Prostate gland (tissue), 2 donors: ENCODE measurements at regions not wholly inside any gene's neighbourhood (a gene's known extent, or its start where the extent isn't known, plus 50 kb on each side); places are given as distances from the start of the nearest gene placed in this dataset.

Experiments
- POLR2A ChIP-seq: fragments of 450-650 bp; IDR thresholded peaks from one replicate; pipeline ENCODE4 v1.6.1; 2016; ENCODE audit warnings: antibody characterized with exemption, mild to moderate bottlenecking
- POLR2AphosphoS5 ChIP-seq: sonication (generic); formaldehyde crosslinking; IDR thresholded peaks from one replicate; pipeline ENCODE4 v1.6.1; 2017; ENCODE audit warnings: antibody characterized with exemption
- TF ChIP-seq, protein P1 (sequence below), 4 experiments: fragments of 200-600 bp in 2 of 4; fragments of 450-650 bp in 2 of 4; sonication (generic) in 2 of 4; IDR thresholded peaks; 1 replicate in 3 of 4; 2 replicates in 1 of 4; pipeline ENCODE4 v1.5.1; 2016 to 2019; ENCODE audit warnings: antibody characterized with exemption in 4 of 4, mild to moderate bottlenecking in 2 of 4, moderate library complexity in 2 of 4

GRCh38 chr3:162729686-162730085 is 1233.1 kb downstream of the OTOL1 start:
- TF ChIP-seq, protein P1, sequence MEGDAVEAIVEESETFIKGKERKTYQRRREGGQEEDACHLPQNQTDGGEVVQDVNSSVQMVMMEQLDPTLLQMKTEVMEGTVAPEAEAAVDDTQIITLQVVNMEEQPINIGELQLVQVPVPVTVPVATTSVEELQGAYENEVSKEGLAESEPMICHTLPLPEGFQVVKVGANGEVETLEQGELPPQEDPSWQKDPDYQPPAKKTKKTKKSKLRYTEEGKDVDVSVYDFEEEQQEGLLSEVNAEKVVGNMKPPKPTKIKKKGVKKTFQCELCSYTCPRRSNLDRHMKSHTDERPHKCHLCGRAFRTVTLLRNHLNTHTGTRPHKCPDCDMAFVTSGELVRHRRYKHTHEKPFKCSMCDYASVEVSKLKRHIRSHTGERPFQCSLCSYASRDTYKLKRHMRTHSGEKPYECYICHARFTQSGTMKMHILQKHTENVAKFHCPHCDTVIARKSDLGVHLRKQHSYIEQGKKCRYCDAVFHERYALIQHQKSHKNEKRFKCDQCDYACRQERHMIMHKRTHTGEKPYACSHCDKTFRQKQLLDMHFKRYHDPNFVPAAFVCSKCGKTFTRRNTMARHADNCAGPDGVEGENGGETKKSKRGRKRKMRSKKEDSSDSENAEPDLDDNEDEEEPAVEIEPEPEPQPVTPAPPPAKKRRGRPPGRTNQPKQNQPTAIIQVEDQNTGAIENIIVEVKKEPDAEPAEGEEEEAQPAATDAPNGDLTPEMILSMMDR (IDR thresholded peaks at IDR 0.05): no peak
- no peak for TF ChIP-seq POLR2A
- TF ChIP-seq POLR2AphosphoS5: no peak
